ENCODE measurements at regions not wholly inside any gene's neighbourhood (a gene's known extent, or its start where the extent isn't known, plus 50 kb on each side); places are given as distances from the start of the nearest gene placed in this dataset.

DNA sequence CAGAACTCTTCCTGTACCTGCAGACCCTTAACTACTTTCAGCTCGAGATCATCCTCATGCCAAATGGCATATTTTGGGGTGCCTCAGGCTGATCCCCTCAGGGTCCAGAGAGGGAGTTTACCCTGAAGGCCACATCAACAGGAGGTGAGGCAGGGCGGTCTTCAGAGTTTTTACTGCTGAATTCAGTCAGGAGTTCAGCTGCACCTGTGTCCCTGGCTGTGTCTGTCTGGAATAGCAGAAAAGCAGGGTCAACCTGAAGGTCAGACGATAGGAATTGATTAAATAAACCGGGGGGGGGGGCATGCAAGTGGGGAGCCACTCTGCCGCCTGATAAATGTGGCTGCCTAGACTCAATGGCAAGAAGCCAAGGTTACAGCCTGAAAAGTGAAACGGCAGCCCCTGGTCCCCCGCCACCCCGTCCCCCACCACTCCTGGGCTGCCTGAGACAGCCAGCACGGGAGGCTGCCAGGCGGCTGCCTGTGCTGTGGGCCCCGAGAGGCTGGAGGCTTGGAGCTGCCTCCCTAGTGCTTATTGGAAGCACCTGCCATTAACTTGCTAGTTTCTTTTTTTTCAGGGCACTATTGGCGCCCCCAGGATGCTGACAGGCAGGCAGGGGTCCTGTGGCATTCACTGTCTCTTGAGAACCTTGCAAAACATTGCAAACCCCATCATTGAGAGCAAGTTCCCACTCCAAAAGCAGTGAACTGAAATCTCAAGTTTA, 182.7 kb upstream of the PPP1R26 start:
- no peak overlapping the region for H3K4me3 ChIP-seq (ENCODE audit: low read depth, low read length)
- TF ChIP-seq CTCF (IDR thresholded peaks at IDR 0.05; ENCODE audit: insufficient read depth, low read length): no peak
- no peak for DNase-seq (ENCODE audit: low read depth)

GRCh38 chr9:135297456-135298075, 182.0 kb upstream of the PPP1R26 start:
- no peak for DNase-seq (ENCODE audit: low read depth)
- H3K4me3 ChIP-seq (ENCODE audit: low read depth, low read length): no peak overlapping the region
- no peak for TF ChIP-seq CTCF (IDR thresholded peaks at IDR 0.05; ENCODE audit: insufficient read depth, low read length)

- no peak for DNase-seq (ENCODE audit: low read depth)
- no peak for TF ChIP-seq CTCF (IDR thresholded peaks at IDR 0.05; ENCODE audit: insufficient read depth, low read length)
- no peak overlapping the region for H3K4me3 ChIP-seq (ENCODE audit: low read depth, low read length)
Measured at GRCh38 chr9:135299239-135299590, 180.4 kb upstream of the PPP1R26 start.

DNA sequence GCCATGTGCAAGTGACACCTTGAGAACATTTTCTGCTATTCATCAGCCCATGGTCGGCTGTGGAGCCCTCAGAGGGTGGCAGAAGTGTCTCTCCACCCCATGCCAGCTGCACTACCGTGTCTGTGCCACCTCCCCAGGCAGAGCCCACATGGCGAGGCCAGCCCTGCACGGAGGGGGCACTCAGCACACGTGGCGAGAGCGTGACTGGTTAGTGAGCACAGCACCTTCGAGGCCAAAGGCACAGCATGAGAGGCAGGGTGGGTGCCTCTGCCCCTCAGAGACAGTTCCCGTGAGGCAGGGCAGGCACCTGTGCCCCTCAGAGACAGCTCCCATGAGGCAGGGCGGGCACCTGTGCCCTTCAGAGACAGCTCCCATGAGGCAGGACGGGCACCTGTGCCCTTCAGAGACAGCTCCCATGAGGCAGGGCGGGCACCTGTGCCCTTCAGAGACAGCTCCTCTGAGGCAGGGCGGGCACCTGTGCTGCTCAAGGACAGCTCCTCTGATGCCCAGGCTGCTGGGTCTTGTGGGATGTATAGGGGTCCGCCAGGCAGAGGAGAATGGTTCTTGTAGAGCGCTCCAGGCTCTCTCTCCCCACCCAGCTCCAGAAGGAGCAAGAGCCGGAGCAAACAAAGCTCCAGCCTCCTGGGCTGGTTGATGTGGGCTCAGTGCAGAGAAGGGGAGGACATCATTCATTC, 179.8 kb upstream of the PPP1R26 start:
- TF ChIP-seq CTCF (IDR thresholded peaks at IDR 0.05; ENCODE audit: insufficient read depth, low read length): no peak
- no peak overlapping the region for H3K4me3 ChIP-seq (ENCODE audit: low read depth, low read length)

GRCh38 chr9:135300346-135301141, 179.0 kb upstream of the PPP1R26 start:
- TF ChIP-seq CTCF (IDR thresholded peaks at IDR 0.05; ENCODE audit: insufficient read depth, low read length): no peak
- no peak overlapping the region for H3K4me3 ChIP-seq (ENCODE audit: low read depth, low read length)
- DNase-seq (ENCODE audit: low read depth): no peak

More for the DNA sequence above, 179.8 kb upstream of the PPP1R26 start:
- DNase-seq (ENCODE audit: low read depth): no peak

All from fibroblast of the aortic adventitia (primary cell).